GM19240 (cell line): ENCODE measurements at regions not wholly inside any gene's neighbourhood (a gene's known extent, or its start where the extent isn't known, plus 50 kb on each side); places are given as distances from the start of the nearest gene placed in this dataset.
"Not testable (repeated sequence)": the region's sequence is repeated elsewhere in the genome, so short reads cannot be mapped to it uniquely, and the experiment has no call there.

Experiments
- DNase-seq: peaks from one replicate; pipeline ENCODE4 v3.0.0; 2011; ENCODE audit warnings: low spot score; ENCODE audit not compliant: insufficient read length

DNA sequence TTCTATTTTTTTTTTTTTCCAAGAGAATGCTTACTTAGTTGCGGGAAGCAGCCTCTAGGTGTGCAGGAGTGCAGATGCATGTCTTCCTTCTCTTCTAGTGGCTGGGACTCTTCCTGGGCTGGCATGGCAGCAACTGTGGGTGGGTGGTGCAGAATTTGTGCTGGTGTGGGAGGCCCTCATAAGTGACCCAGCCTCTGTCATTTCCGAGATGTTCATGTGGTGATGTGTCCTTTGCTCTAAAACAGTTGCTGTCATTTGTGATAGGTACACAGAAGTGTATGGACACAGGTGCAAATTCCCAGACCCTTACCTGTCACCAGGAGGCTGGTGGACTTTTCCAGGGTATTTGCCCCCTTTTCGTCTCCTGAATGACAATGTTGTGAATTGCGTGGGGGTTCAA, 367.7 kb downstream of the KCNRG start:
- no peak for DNase-seq

DNA sequence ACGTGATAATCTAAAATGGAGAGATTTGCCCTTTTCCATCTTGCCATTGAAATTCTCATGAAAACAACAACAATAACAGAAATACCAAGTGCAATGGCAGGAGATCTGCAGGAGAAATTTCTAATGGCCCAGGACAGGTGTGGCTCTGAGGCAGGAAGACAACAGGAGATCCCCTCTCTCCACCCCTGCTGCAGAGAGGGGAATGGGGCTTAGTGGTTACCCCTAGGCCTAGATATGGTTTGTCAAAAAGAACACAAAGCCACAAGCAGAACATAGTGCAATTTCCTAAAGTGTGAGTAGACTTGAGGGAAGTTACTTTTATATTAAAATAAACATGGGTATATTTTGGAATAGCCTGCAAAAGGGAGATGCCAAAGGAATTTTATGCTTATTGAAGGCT, 369.5 kb downstream of the KCNRG start:
- DNase-seq = no peak

DNA sequence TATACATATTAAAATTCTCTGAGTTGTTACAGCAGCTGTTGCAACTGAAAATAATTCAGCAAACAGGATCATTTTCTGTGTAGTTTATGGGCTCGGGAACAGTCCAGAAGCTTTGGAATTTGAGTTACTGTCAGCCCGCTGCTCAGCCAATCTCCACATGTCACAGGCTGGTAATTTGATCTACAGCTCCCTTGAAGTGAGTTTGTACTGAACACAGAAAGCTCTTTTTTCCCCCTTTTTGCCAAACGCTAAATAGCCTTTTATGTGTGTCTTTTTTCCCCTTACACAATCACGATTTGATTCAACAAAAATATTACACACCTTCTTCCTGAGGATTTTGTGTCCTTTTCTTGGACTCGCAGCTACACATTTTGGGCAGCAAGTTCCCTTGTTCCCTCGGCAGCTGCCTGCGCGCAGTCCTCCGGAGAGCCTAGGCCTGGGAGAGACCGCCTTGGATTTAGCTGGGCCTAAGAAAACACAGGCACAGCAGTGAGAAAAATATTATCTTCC, 371.4 kb downstream of the KCNRG start:
- DNase-seq = no peak

- no peak for DNase-seq
These were observed 371.9 kb downstream of the KCNRG start for GRCh38 chr13:50387051-50387581.

DNA sequence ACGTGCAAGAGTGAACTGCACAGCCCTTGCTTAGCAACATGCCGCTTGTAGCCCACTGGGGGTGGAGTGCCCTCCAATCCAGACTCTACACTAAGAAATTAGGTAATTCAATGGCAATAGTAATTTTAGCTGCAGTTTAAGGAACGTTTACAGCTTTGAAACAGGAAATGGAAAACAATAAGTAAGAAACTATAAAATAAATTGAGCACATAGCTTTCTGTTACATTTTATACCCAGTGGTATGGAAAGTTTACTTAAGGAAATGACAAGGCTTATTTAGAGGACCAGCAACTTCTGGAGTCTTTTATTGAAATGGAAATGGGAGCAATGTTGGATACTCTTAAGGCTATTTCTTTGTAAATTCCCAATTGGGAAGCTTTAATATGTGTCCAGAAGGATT, 373.2 kb downstream of the KCNRG start:
- no peak for DNase-seq

DNA sequence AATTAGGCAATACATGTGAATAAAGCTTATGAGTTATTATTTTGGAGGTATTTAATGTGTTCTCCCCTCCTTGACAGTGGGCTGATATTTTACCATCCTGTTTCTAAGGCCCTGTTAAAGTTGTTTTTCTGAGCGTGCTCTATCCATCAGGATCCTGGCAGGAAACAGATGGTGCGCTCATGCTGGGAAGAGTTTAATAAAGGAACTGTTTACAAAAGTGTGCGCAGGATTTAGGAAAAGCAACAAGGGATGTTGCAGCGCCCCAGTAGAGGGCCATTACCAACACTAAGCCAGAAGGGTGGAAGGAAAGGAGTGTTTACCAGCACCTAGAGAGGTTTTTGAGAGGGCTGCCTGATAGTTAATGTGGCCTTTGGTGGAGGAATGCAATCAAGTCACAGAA, 374.5 kb downstream of the KCNRG start:
- no peak for DNase-seq

- DNase-seq = no peak
These were observed 375.4 kb downstream of the KCNRG start for GRCh38 chr13:50390503-50391248.

- DNase-seq = no peak
These were observed 377.7 kb downstream of the KCNRG start for GRCh38 chr13:50392977-50393376.

DNA sequence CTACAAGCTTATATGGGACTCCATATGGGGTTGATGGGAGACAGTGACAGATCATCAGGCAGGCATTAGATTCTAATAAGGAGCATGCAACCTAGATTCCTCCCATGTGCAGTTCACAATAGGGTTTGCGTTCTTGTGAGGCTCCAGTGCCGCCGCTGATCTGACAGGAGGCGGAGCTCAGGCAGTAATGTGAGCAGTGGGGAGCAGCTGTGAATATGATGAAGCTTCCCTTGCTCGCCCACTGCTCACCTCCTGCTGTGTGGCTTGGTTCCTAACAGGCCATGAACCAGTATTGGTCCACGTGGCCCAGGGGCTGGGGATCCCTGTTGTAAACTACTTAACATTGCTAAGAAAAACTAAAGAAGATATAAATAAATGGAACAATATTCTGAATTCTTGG, 378.4 kb downstream of the KCNRG start:
- no peak for DNase-seq

DNA sequence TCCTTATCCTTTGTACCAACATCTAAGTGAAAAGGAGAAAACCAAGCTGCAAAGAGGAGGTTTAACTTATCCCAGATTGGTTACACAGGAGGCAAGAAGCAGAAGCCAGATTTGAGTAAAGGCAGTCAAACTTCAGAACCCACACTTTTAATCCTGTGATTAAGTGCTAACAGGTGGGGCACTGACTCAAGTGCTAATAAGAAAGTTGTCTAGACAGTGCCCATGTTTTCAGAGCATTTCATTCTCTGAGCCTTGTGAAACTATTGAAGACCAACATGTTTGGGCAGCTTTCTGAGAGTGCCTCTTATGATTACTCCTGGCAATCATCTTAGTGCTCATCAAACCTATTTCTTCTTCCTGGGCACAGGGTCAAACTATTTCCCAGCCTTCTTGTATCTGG, 380.8 kb downstream of the KCNRG start:
- DNase-seq = no peak

DNA sequence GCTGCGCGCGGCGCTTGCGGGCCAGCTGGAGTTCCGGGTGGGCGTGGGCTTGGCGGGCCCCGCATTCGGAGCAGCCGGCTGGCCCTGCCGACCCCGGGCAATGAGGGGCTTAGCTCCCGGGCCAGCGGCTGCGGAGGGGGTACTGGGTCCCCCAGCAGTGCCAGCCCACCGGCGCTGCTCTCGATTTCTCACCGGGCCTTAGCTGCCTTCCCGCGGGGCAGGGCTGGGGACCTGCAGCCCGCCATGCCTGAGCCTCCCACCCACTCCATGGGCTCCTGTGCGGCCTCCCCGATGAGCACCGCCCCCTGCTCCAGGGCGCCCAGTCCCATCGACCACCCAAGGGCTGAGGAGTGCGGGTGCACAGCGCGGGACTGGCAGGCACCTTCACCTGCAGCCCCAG, 381.4 kb downstream of the KCNRG start:
- not testable (repeated sequence) for DNase-seq

- DNase-seq = no peak
These were observed 384.9 kb downstream of the KCNRG start for GRCh38 chr13:50400035-50400726.

DNA sequence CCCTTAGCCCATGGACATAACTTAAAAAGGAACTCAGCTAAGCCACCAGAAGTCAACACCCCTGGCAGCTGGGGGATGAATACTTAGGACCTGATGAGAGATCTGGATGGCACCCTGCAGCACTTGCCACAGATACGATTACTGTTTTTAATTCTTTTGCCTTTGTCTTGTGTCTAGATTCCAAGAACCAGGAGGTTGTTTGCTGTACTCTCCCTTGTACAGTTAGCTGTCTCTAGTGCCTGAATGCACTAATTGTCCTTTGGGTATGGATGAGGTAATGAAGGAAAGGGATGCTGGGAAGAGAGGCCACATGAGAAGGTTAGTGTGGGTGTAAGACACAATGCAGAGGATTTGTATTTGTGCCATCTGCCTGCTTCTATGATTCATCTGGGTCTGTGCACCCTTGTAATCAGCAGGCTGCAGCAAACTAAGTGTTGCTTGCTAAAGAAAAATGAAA, 385.8 kb downstream of the KCNRG start:
- DNase-seq = no peak

- DNase-seq = no peak
These were observed 386.6 kb downstream of the KCNRG start for GRCh38 chr13:50401721-50402465.

GRCh38 chr13:50403311-50403710, 388.1 kb downstream of the KCNRG start:
- no peak for DNase-seq

- no peak for DNase-seq
These were observed 388.9 kb downstream of the KCNRG start for GRCh38 chr13:50404116-50404515.

- DNase-seq = no peak
These were observed 389.5 kb downstream of the KCNRG start for GRCh38 chr13:50404769-50405168.

GRCh38 chr13:50406831-50407230, 391.6 kb downstream of the KCNRG start:
- DNase-seq = no peak

DNA sequence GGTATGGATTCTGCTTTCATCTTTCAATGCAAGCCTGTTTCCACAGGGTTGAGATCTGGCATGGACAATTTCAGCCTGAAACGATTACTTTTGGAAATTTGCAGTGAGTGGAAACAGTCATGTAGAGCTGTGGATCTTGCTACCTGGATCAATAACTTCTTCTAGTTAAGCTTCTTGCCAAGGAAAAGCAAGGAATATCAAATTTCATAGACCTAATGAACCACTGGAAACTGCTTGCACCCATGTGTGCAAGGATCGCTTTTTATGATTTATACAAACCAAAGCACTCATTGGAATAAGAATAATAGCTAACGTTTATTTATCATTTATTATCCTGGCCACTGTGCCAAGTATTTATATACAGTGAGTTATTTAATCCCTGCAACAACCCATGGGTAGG, 392.8 kb downstream of the KCNRG start:
- DNase-seq = no peak

- DNase-seq = no peak
These were observed 394.0 kb downstream of the KCNRG start for GRCh38 chr13:50409220-50409619.

GRCh38 chr13:50410921-50411746, 395.9 kb downstream of the KCNRG start:
- no peak for DNase-seq
